Aorta (tissue), 5 donors: ENCODE measurements at regions not wholly inside any gene's neighbourhood (a gene's known extent, or its start where the extent isn't known, plus 50 kb on each side); places are given as distances from the start of the nearest gene placed in this dataset.

Experiments used
- ATAC-seq: fragments of 200-7000 bp; cut with Tn5 transposase; one replicate; pipeline ENCODE4 v1.9.1; 2022; ENCODE audit warnings: moderate library complexity; ENCODE audit not compliant: low FRiP score
- DNase-seq, 2 donors: peaks; one replicate each; pipeline ENCODE4 v3.0.0-alpha.2; 2020
- H3K27ac ChIP-seq, 2 donors: one replicate each; pipeline ENCODE4 v1.5.1; 2013; ENCODE audit warnings: low read length in 2 of 2, mild to moderate bottlenecking in 2 of 2, moderate library complexity in 2 of 2, control low read depth in 1 of 2, inconsistent platforms in 1 of 2, low read depth in 1 of 2
- H3K27me3 ChIP-seq, 2 donors: one replicate each; pipeline ENCODE4 v1.6.1; 2013; ENCODE audit warnings: control low read depth in 1 of 2, low read length in 1 of 2, mild to moderate bottlenecking in 1 of 2, moderate library complexity in 1 of 2; ENCODE audit not compliant: insufficient read depth in 2 of 2, control insufficient read depth in 1 of 2
- H3K36me3 ChIP-seq, 2 donors: one replicate each; pipeline ENCODE4 v1.6.1; 2013; ENCODE audit warnings: control low read depth in 1 of 2, low read length in 1 of 2, mild to moderate bottlenecking in 1 of 2; ENCODE audit not compliant: insufficient read depth in 2 of 2, control insufficient read depth in 1 of 2
- H3K4me1 ChIP-seq, 2 donors: one replicate each; pipeline ENCODE4 v1.6.1; 2013; ENCODE audit warnings: low read length in 2 of 2, control low read depth in 1 of 2, mild to moderate bottlenecking in 1 of 2, moderate library complexity in 1 of 2; ENCODE audit not compliant: insufficient read depth in 2 of 2, control insufficient read depth in 1 of 2
- H3K4me3 ChIP-seq, 2 donors: one replicate each; pipeline ENCODE4 v1.5.1; 2013; ENCODE audit warnings: low read length in 2 of 2, control low read depth in 1 of 2, mild to moderate bottlenecking in 1 of 2
- H3K9me3 ChIP-seq: one replicate; pipeline ENCODE4 v1.6.1; 2013; ENCODE audit warnings: mild to moderate bottlenecking, low read length; ENCODE audit not compliant: control insufficient read depth
- WGBS, 2 donors: extraction: QIAGEN DNeasy Blood & Tissue Kit; methylation state at CpG; one replicate each; pipeline ENCODE4 v1.1.7; 2013; 5-methylcytosine and 5-hydroxymethylcytosine counted together
- intact Hi-C, 2 donors: fragments of 100-400 bp; cut with DNase I; formaldehyde crosslinking; loops; one replicate each; pipeline versions ENCODE4 v1.14.2 to v1.15.0; 2022
- donor health status: healthy with polysubstance abuse.
- donor health status: Bipolar disorder and iron deficiency.
- donor health status: DM: no; HTN: no; CAD: no.
- donor health status: DM: no; HTN: no; CAD: no.
- donor health status: DM: yes; HTN: yes; CAD: no.

- H3K27me3 ChIP-seq = no peaks in the 10 kb centered on the region
- no peaks in the 10 kb centered on the region for H3K4me1 ChIP-seq
- H3K27ac ChIP-seq = no peak overlapping the region
- DNase-seq (no peak), ATAC-seq (no peak)
- no peak overlapping the region for H3K4me3 ChIP-seq
- WGBS, 2 donors = 72 to 83% methylated on average over 10 of the region's 10 CpGs
- intact Hi-C loops = no loop called here
- no peaks in the 10 kb centered on the region for H3K36me3 ChIP-seq
- no peaks in the 10 kb centered on the region for H3K9me3 ChIP-seq
Observed at GRCh38 chr5:141780240-141780951, 97.8 kb downstream of the PCDH1 start.

DNA sequence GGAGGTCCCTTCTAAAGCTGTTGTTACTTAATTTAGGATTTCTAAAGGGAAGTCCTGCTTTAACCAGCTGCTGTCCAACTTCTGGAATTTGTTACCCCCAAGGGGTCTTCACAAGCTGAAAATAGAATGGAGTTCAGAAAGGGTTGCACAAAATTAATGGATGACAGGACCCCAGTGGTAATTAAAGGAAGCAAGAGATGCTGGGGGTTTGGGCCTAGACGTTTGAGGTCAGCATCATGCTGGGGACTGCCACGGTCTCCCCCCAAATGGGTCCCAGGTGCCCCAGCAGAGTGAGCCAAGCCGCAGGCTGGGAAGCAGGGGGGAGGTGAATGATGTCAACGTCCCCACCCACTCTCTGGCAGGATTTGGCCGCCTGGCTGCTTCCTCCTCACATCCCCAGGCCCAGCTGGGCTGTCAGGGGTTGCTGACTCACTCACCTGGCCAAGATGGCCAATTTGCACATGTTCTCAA, 97.5 kb upstream of the ARAP3 start:
- Histone ChIP-seq H3K4me1 (no peaks in the 10 kb centered on the region), H3K27ac (no peak overlapping the region), H3K9me3 (no peaks in the 10 kb centered on the region), H3K27me3 (no peaks in the 10 kb centered on the region), H3K36me3 (no peaks in the 10 kb centered on the region), H3K4me3 (no peak overlapping the region)
- DNase-seq (no peak), ATAC-seq (no peak)
- intact Hi-C loops = no loop called here
- WGBS, 2 donors = 66 to 68% methylated on average over 5 of the region's 5 CpGs

DNA sequence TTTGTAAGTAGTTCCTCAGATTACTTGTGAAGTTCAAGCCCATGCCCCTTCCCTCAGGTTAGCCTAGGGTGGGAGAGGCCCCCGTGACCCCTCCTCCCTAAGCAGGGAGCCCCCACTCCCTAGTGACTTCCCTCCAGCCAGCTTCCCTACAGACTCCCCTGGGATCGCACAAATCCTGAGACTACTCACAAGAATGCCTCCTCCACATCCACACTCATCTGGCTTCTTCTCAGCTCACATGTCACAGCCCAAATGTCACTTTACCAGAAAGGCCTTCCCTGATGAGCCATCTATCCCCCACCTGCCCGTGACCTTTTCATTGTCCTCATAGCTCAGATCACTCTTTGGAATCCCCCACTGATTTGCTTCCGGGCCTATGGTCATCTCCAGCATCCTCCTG, 96.7 kb upstream of the ARAP3 start:
- Histone ChIP-seq H3K9me3 (no peaks in the 10 kb centered on the region), H3K36me3 (no peaks in the 10 kb centered on the region), H3K4me1 (no peaks in the 10 kb centered on the region), H3K4me3 (no peak overlapping the region), H3K27ac (no peak overlapping the region), H3K27me3 (no peaks in the 10 kb centered on the region)
- ATAC-seq (no peak), DNase-seq (no peak)
- intact Hi-C loops = no loop called here
- WGBS, 2 donors = 79 to 81% methylated on average over 4 of the region's 4 CpGs

DNA sequence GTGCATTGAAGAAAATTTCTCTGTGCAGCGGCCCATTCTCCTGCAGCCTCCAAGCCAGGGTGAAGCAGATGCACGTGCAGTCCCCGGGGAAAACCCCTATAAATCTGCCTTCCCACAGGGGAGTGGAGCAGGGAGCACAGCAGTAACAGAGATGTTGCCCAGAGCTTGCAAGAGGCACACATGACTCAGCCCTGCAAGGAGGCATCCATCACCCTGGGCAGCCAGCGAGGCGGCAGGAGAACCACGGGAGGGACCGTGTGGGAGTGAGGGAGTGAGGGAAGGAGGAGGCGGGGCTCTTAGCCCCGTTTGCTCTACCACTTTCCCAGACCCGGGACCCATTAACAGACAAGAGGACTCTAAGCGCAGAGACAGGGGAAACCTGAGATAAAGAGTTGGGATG, 96.2 kb upstream of the ARAP3 start:
- Histone ChIP-seq H3K27ac (no peak overlapping the region), H3K4me3 (no peak overlapping the region), H3K36me3 (no peaks in the 10 kb centered on the region), H3K27me3 (no peaks in the 10 kb centered on the region), H3K9me3 (no peaks in the 10 kb centered on the region), H3K4me1 (no peaks in the 10 kb centered on the region)
- ATAC-seq (no peak), DNase-seq (no peak)
- 20 to 24% methylated on average over 11 of the region's 11 CpGs for whole genome bisulfite sequencing, 2 donors
- intact Hi-C loops = no loop called here

- Histone ChIP-seq H3K36me3 (no peaks in the 10 kb centered on the region), H3K27me3 (no peaks in the 10 kb centered on the region), H3K9me3 (no peaks in the 10 kb centered on the region), H3K4me1 (no peaks in the 10 kb centered on the region), H3K27ac (no peak overlapping the region), H3K4me3 (no peak overlapping the region)
- intact Hi-C loops = no loop called here
- no peak for DNase-seq
- ATAC-seq = no peak
- WGBS, 2 donors = 59 to 60% methylated on average over 2 of the region's 2 CpGs
Observed at GRCh38 chr5:141777711-141778110, 95.7 kb upstream of the ARAP3 start.

DNA sequence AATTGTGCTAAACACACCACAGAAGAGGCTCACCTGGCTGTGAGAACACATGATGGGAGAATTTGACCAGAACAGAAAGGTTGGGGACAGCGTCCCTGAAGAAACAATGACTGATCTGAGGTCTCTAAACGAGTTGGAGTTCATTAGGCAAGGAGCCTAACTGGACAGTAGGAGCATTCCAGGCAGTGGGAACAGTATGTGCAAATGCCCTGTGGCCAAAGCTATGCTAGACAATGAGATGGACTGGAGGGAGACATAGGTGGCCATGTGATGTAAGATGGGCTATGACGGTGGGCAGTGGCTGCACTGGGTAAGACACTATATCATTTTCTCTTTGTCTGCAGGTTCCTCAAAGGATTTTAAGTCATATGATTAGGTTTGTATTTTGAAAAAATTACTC, 95.1 kb upstream of the ARAP3 start:
- Histone ChIP-seq H3K9me3 (no peaks in the 10 kb centered on the region), H3K27me3 (no peaks in the 10 kb centered on the region), H3K27ac (no peak overlapping the region), H3K4me3 (no peak overlapping the region), H3K36me3 (no peaks in the 10 kb centered on the region), H3K4me1 (no peaks in the 10 kb centered on the region)
- intact Hi-C loops = no loop called here
- WGBS, 2 donors = 82 to 89% methylated on average over 3 of the region's 3 CpGs
- DNase-seq (no peak), ATAC-seq (no peak)

DNA sequence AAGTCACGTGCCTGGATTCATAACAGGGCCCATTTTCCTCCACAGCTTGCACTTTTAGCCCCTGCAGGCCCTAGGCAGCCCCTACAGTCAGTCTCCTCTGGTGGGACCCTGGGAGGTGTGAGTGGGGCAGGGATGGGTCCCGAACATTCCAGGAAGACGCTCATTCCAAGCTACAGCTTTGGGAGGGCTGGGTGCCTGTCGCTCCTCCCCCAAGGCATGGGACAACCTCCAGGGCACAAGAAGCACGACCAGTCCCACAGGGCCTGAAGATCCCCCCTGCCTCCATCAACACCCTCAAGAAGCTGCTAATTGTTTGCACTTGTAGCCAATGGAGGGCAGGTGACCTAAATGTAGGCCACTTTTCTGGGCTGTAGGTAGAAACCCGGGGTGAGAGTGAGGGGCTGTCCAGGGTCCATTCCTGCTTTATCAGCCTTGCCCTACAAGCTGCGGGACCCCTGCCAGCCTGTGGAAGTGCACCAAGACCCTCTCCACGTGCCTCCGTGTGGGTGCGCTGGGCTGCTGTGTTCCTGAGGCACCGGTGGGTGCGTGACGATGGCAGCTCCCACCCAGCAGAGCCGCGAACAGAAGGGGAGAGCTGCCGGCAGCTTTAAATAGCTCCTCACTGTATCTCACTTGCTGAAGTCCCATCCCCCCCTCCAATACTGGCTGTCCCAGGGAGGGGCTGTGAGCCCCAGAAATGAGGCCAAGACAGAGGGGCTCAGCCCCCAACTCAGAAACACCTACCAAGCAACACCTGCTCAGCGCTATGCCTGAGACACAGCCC, 91.9 kb upstream of the ARAP3 start:
- intact Hi-C loops = no loop called here
- no peak for DNase-seq
- Histone ChIP-seq H3K4me1 (no peaks in the 10 kb centered on the region), H3K27ac (no peak overlapping the region), H3K9me3 (no peaks in the 10 kb centered on the region), H3K36me3 (no peaks in the 10 kb centered on the region), H3K4me3 (no peak overlapping the region), H3K27me3 (no peaks in the 10 kb centered on the region)
- ATAC-seq = no peak
- 66 to 69% methylated on average over 17 of the region's 17 CpGs for WGBS, 2 donors

DNA sequence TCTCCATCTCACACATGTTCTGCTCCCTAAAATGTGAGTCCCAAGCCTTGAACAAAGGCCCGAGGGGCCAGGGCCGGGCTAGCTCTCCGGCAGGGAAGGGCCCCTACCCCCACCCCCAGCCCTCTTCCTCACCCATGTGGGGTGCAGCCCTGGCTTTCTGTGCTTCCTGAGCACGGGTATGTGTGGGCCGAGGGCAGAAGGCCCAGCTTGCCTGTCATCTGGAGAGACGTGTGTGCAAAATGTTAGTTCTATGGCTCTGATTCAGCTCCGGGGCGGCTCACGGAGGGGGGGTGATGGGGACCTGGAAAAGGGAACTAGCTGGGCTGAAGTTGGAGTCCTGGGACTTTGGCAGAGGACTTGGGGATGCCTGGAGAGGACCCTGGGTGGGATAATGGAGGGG, 90.3 kb upstream of the ARAP3 start:
- Histone ChIP-seq H3K4me3 (no peak overlapping the region), H3K4me1 (no peaks in the 10 kb centered on the region), H3K9me3 (no peaks in the 10 kb centered on the region), H3K27me3 (no peaks in the 10 kb centered on the region), H3K36me3 (no peaks in the 10 kb centered on the region), H3K27ac (no peak overlapping the region)
- 28 to 39% methylated on average over 9 of the region's 9 CpGs for WGBS, 2 donors
- DNase-seq (no peak), ATAC-seq (no peak)
- intact Hi-C loops = no loop called here

DNA sequence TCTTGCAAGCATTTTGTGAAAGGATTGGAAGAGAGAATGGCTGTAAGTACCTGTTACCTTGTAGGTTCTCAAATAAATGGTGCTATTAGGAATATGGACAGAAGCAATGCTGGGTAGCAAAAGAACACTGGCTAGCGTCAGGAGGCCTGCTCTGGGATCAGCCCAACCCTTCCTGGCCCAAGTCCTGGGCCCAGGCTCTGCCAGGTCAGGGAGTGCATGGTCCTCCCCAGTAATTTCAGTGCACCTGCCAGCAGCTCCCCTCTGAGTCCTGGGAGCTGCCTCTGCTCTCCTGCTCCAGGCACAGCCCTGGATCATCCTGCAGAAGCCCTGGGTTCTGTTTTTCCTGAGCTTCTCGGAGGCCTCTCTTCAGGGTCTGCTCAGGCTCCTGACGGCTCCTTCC, 89.5 kb upstream of the ARAP3 start:
- intact Hi-C loops = no loop called here
- Histone ChIP-seq H3K9me3 (no peaks in the 10 kb centered on the region), H3K4me1 (no peaks in the 10 kb centered on the region), H3K27me3 (no peaks in the 10 kb centered on the region), H3K36me3 (no peaks in the 10 kb centered on the region), H3K4me3 (no peak overlapping the region), H3K27ac (no peak overlapping the region)
- no peak for DNase-seq
- 66 to 70% methylated on average over 3 of the region's 3 CpGs for WGBS, 2 donors
- no peak for ATAC-seq
